NCI-H2196 (cell line): ENCODE measurements at regions not wholly inside any gene's neighbourhood (a gene's known extent, or its start where the extent isn't known, plus 50 kb on each side); places are given as distances from the start of the nearest gene placed in this dataset.
A peak's percentile ranks its signal among the peaks of the same experiment; 100 is the strongest.

Experiments
- DNase-seq: peaks from one replicate; lab custom pipeline; 2025; ENCODE audit not compliant: unreplicated experiment; lab: John Stamatoyannopoulos, UW

GRCh38 chr1:79430437-79430836 lies 423.9 kb upstream of the ADGRL4 start:
- no peak for DNase-seq

DNA sequence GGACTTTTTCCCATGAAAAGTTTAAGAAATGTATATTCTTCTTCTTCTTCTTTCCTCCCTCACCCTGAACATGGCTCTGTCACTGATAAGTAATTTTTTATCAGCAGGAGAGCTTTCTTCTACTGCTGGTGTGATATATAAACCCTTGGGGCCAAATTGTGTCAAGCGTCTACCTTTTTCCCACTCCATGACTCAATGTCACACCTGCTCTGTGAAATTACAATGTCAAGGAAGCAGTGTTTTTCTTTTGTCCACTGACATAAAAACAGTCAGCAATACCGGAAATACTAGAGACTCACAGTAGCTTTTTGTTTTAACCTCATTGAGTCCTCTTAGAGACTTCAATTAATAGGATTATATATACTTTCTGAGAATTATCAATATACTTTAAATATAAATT lies 416.2 kb upstream of the ADGRL4 start:
- DNase-seq, result no peak

DNA sequence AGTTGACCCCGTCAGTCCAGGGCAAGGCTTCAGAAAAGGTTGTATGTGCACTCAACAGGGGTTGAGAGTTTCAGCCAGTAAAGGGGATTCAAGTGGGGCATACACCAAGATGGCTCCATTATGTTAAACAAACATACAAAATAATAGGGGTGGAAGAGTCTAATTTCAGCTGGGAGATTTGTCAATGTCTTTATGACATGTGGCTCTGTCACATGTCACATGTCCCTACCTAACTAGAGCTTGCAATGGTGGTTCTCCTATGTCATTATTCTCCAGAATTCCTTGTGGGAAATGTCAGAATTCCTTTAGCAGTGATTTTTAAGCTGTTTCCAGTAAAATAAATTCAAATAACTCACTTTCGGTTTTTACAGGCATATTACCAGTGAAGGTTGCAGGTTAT lies 392.0 kb upstream of the ADGRL4 start:
- no peak for DNase-seq

DNA sequence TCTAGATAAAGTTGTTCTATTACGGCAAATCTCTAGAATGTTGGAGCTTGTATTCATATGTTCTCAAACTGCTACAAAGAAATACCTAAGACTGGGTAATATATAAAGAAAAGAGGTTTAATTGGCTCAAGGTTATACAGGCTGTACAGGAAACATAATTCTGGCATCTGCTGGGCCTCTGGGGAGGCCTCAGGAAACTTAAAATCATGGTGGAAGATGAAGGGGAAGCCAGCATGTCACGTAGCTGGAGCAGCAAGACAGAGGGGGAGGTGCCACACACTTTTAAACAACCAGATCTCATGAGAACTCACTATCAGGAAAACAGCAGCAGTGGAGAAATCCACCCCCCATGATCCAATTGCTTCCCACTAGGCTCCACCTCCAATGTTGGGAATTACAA lies 390.4 kb upstream of the ADGRL4 start:
- no peak for DNase-seq

GRCh38 chr1:79388694-79389361 lies 382.3 kb upstream of the ADGRL4 start:
- DNase-seq, result no peak

DNA sequence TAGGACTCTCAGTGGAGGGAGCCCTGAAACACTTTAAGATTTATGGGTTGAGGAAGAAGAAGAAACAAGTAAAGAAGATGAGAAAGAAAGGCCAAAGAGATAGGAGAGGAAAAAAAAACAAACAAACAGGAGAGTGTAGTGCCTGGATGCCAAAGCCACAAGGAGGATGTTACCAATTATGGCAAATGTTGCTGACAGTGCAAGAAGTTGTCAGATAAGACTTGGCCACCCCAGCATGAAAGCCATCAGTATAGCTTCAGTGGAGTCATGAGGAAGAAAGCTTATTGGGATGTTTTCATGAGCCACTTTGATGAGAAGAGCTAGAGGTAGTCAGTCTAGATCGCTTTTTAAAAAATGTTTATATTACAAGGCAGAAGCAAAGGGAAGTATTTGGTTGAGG lies 380.2 kb upstream of the ADGRL4 start:
- no peak for DNase-seq

- DNase-seq, result no peak
Measured at GRCh38 chr1:79380078-79380477, 373.5 kb upstream of the ADGRL4 start.

DNA sequence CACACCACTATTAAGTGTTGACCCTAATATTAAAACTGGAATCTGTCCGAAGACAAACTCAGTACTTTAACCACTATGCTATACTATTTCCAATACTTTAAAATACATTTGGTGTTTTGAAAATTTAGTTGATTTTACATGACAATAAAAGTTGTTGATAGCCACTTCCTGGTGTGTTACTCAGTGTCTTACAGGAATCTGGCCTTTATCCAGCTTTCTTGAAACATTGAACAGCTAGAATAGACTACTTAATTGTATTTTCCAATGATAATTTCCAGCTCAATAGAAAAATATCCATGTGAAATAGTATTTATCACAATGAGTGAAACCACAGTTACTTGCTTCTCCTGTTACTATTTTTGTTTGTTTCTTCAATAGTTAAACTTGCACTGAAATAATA lies 369.6 kb upstream of the ADGRL4 start:
- DNase-seq, result no peak

GRCh38 chr1:79375352-79375751 lies 368.8 kb upstream of the ADGRL4 start:
- no peak for DNase-seq

DNA sequence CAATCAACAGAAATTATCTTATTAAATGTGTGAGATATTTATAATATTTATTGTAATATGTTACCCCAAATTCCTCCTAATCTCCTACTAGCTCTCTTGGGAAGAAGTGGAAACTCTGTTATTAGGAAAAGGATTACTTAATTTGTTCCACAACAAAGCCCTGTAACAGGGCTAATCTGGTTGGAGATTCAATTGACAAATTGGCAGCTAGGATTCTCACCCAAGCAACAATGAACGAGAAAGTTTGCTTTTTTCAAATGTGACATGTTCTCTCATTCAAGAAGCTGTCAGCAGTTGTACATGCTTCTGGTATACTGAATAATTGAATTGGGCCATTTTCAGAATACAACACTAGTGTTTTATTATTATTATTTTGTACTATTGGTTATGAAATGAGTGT lies 367.9 kb upstream of the ADGRL4 start:
- DNase-seq, result no peak

- no peak for DNase-seq
Measured at GRCh38 chr1:79373481-79374125, 367.1 kb upstream of the ADGRL4 start.

GRCh38 chr1:79371802-79372201 lies 365.3 kb upstream of the ADGRL4 start:
- no peak for DNase-seq

GRCh38 chr1:79369091-79369490 lies 362.6 kb upstream of the ADGRL4 start:
- DNase-seq, result no peak

DNA sequence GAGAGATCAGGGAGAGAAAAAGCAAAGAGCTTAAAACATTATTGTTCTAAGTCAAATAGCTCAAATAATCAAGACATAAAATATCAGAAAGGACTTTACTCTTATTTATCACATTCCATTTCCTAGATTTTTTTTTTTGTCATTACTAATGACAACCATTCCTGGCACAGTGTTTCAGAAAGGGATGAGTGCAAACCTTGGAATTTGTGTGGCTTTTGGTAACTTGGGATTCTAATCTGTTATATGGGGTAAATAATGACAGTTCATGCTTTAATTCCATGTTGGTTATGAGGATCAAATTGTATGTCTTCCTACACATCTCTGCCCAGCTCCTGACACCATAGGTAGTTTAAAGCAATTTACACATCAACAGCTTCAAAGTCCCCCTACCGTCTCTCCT lies 358.4 kb upstream of the ADGRL4 start:
- DNase-seq, result no peak

DNA sequence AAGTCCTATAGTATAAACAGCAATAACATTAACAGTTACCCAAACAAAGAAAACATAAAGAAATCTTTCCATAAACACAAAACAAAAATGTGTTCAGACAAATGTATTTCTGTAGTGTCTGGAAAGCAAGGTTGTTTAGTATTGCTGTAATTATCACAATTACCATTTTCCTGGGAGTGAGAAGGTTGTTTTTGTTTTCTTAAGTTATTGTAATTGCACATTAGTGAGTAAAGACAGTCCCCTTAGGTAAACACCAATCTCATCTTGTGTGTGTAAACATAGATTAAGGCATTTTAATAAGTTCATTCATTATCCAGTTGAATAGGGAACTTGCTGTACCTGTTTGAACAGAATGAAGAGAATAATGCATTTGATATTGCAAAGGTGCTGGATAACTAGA lies 356.9 kb upstream of the ADGRL4 start:
- no peak for DNase-seq

DNA sequence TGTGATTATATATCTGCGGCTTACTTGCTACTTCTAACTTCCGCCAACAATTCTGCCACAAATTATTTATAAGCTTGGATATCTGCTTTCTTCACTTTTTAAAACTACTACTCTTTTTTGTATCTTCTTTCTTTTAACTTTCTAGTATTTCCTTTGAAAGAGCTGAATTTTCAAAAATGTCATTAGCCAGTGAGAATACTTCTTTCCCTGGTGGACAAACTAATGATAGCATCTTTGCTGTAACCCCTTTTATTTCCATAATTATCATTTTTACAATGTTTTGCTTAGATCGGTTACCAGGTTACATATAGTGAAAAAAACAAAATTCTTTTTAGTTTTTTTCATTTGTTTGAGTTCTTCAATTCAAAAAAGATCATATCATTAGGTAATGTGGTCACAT lies 355.9 kb upstream of the ADGRL4 start:
- no peak for DNase-seq

DNA sequence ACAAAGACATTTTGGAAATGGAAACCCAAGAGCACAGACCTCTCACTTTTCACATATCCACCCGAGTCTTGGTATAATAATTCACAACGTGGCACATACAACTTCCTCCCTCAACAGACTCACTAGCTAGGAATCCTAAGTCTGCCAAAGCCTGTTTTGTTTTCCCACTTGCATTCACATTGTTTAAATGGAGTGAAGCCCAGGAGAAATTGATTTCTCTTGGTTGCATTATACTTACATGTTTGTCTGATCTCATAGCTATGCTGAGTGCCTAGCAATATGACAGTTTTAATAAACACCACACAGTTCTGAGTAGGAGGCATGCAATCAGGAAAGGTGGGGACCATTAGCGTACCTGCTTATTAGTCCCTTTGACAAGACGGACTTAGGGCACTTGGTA lies 348.6 kb upstream of the ADGRL4 start:
- DNase-seq, result no peak

DNA sequence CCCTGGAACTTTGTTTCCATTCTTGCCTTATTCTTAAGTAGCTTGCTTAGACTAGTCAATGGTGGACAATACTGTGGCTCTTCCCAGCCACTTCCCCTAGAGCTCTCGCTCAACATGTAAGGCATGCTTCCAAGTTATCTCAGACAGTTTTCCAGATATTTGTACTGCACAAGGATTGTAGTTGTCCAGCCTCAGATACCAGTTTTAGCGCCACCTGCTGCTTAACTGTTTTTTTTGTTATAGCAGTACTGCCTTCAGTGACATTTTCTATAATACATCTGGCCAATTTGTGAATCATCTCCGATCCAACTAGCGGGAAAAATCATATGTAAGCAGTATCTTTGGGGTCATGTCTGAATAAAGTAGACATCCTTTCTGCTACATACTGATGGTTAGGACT lies 346.7 kb upstream of the ADGRL4 start:
- peak; percentile 1 for DNase-seq

GRCh38 chr1:79326875-79327274 lies 320.3 kb upstream of the ADGRL4 start:
- no peak for DNase-seq

GRCh38 chr1:79325705-79326104 lies 319.2 kb upstream of the ADGRL4 start:
- no peak for DNase-seq

GRCh38 chr1:79325126-79325525 lies 318.6 kb upstream of the ADGRL4 start:
- no peak for DNase-seq

DNA sequence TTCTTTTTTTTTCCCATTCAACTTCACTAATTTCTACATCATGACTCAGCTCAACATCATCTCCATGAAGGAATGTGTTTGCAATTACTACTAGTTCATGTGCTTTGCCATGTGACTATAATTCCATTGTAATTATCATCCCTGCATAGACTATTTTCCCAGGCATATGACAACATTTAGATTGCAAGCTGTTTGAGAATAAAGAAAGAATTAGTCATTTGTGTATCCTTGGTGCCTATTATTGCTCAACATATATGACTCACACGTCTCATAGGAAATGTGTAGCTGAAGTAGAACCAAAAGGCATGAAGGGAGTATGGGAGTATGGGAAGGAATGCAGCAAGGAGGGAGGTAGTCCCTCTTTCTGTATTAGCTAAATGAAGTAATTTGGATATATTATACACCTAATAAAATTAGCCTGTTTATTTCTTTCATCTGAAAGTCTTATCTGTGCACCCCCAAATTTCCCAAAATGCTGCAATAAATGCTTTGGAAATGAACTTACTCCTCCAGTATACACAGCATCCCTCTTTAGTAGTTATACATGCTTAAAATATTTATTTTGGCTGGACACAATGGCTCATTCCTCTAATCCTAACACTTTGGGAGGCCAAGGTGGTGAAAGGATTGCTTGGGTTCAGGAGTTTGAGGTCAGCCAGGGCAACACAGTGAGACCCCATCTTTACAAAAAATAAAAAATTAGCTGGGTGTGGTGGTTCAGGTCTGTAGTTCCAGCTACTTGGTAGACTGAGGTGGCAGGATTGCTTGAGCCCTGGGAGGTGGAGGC lies 316.9 kb upstream of the ADGRL4 start:
- DNase-seq, result no peak
